Endothelial cell of umbilical vein (primary cell): ENCODE measurements at regions not wholly inside any gene's neighbourhood (a gene's known extent, or its start where the extent isn't known, plus 50 kb on each side); places are given as distances from the start of the nearest gene placed in this dataset.
"Not testable (repeated sequence)": the region's sequence is repeated elsewhere in the genome, so short reads cannot be mapped to it uniquely, and the experiment has no call there.

Experiments used
- BruUV-seq: library from RNA; stranded (reverse); fragments of 400-500 nt; replicated peaks from 2 replicates; lab custom pipeline; 2021; lab: Mats Ljungman, UMichigan
- CTCF ChIA-PET: fragments of 300-600, 350-600 bp; sonication (Branson Sonifier 250); formaldehyde crosslinking; loops from one replicate; lab custom pipeline; 2021; ENCODE audit warnings: antibody characterized with exemption, inconsistent platforms; lab: Charles Lee
- POLR2A ChIA-PET: fragments of 300-600, 350-600 bp; sonication (Branson Sonifier 250); formaldehyde crosslinking; loops from one replicate; lab custom pipeline; 2021; ENCODE audit warnings: antibody characterized with exemption, inconsistent platforms; lab: Charles Lee
- DNase-seq: peaks from one replicate; pipeline ENCODE4 v3.0.0-alpha.2; 2011; ENCODE audit warnings: low read depth, low spot score
- FAIRE-seq: peaks from 2 replicates; lab custom pipeline; 2011; peaks lifted over from hg19 to GRCh38; lab: Jason Lieb, UNC
- H2AFZ ChIP-seq: 2 replicates; pipeline ENCODE4 v1.6.0; 2012; ENCODE audit warnings: low read depth, low read length, control low read depth, inconsistent platforms
- H3K27ac ChIP-seq: 2 replicates; pipeline ENCODE4 v1.5.1; 2011; ENCODE audit warnings: low read depth, mild to moderate bottlenecking, control low read depth, low read length, moderate library complexity; ENCODE audit not compliant: insufficient read depth
- H3K27me3 ChIP-seq, 2 experiments: 2 replicates each; pipeline versions ENCODE4 v1.6.0 to v1.6.1; 2011; ENCODE audit warnings: low read length in 2 of 2, mixed read lengths in 1 of 2; ENCODE audit not compliant: control insufficient read depth in 2 of 2, insufficient read depth in 2 of 2
- H3K36me3 ChIP-seq, 2 experiments: 2 replicates in 1 of 2; 3 replicates in 1 of 2; pipeline ENCODE4 v1.5.1; 2011; ENCODE audit warnings: low read length in 2 of 2, mild to moderate bottlenecking in 1 of 2, moderate library complexity in 1 of 2; ENCODE audit not compliant: control insufficient read depth in 2 of 2, insufficient read depth in 2 of 2; ENCODE audit errors: extremely low read depth in 1 of 2
- H3K4me1 ChIP-seq: 3 replicates; pipeline ENCODE4 v1.5.1; 2011; ENCODE audit warnings: mild to moderate bottlenecking, low read length; ENCODE audit not compliant: control insufficient read depth, insufficient read depth; ENCODE audit errors: extremely low read depth
- H3K4me2 ChIP-seq: 2 replicates; pipeline ENCODE4 v1.6.1; 2011; ENCODE audit warnings: low read length, control low read depth, mixed read lengths; ENCODE audit not compliant: insufficient read depth
- H3K4me3 ChIP-seq, 3 experiments: fragments of 200-600 bp in 1 of 3; sonication (generic), shearing (Covaris generic) in 1 of 3; replicated peaks in 1 of 3; 2 replicates each; pipeline ENCODE4 v1.5.1; 2011 to 2016; ENCODE audit warnings: control low read depth in 3 of 3, low read length in 3 of 3, mild to moderate bottlenecking in 2 of 3, inconsistent platforms in 1 of 3, low read depth in 1 of 3, moderate library complexity in 1 of 3; ENCODE audit not compliant: insufficient read depth in 1 of 3
- H3K79me2 ChIP-seq: 2 replicates; pipeline ENCODE4 v1.6.0; 2012; ENCODE audit warnings: low read length, inconsistent platforms; ENCODE audit not compliant: control insufficient read depth, insufficient read depth
- H3K9ac ChIP-seq: replicated peaks from 2 replicates; pipeline ENCODE3; 2011; ENCODE audit warnings: low read length, control low read depth; ENCODE audit not compliant: insufficient read depth; ENCODE audit errors: extremely low read depth
- H3K9me1 ChIP-seq: replicated peaks from 3 replicates; pipeline ENCODE4 v1.6.0; 2011; ENCODE audit warnings: mild to moderate bottlenecking, low read length; ENCODE audit not compliant: control insufficient read depth, insufficient read depth; ENCODE audit errors: extremely low read depth
- H3K9me3 ChIP-seq: replicated peaks from 2 replicates; pipeline ENCODE4 v1.5.1; 2012; ENCODE audit warnings: low read length, inconsistent platforms; ENCODE audit not compliant: control insufficient read depth, insufficient read depth
- H4K20me1 ChIP-seq: replicated peaks from 2 replicates; pipeline ENCODE3; 2011; ENCODE audit warnings: mild to moderate bottlenecking, low read length; ENCODE audit not compliant: control insufficient read depth, insufficient read depth; ENCODE audit errors: extremely low read depth
- dilution Hi-C: fragments of 300-500 bp; cut with MboI; formaldehyde crosslinking; loops from one replicate; pipeline ENCODE4 v1.15.0; 2019; ENCODE audit warnings: low sequenced_read_pairs; ENCODE audit not compliant: extremely low pct_ligation_motif_present
- intact Hi-C: fragments of 100-400 bp; cut with micrococcal nuclease; formaldehyde crosslinking; loops from one replicate; pipeline ENCODE4 v1.10.0; 2022

- H3K9me1 ChIP-seq, H3K4me1 ChIP-seq, H3K4me2 ChIP-seq, DNase-seq, CTCF ChIA-PET, H3K4me3 ChIP-seq, BruUV-seq, H3K79me2 ChIP-seq, intact Hi-C loops, H2AFZ ChIP-seq, H3K9me3 ChIP-seq, H3K9ac ChIP-seq, H3K36me3 ChIP-seq, FAIRE-seq, H3K27ac ChIP-seq, H4K20me1 ChIP-seq, H3K27me3 ChIP-seq, dilution Hi-C loops, POLR2A ChIA-PET: not testable (repeated sequence)
Measured at GRCh38 chr21:6539688-6540087, 3981.7 kb upstream of the TPTE start.

DNA sequence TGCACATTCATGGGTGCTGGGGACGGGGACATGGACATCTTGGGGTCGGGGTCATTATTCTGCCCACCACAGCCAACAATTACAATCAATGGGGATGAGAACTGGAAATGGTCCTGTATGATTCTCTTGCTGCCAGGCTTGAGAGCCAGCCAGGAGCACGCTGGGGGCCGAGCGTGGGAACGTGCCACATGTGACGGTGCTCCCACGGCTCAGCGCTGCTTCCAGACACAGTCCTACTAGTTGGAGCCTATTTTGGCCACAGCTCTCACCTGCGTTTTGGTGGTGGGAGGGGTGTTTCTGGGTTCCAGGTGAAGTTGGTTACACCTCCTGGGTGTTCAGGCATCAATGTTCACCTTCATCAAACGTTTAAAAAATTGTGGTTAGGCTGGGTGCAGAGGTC, 3980.3 kb upstream of the TPTE start:
- H3K9me3 ChIP-seq, CTCF ChIA-PET, H3K9me1 ChIP-seq, H3K27ac ChIP-seq, H4K20me1 ChIP-seq, dilution Hi-C loops, H3K4me2 ChIP-seq, POLR2A ChIA-PET, H3K79me2 ChIP-seq, H3K9ac ChIP-seq, DNase-seq, intact Hi-C loops, H2AFZ ChIP-seq, H3K36me3 ChIP-seq, BruUV-seq, H3K27me3 ChIP-seq, H3K4me3 ChIP-seq, H3K4me1 ChIP-seq, FAIRE-seq: not testable (repeated sequence)

GRCh38 chr21:6545288-6545687, 3976.1 kb upstream of the TPTE start:
- POLR2A ChIA-PET, H3K79me2 ChIP-seq, H2AFZ ChIP-seq, CTCF ChIA-PET, H3K9me1 ChIP-seq, intact Hi-C loops, H3K27me3 ChIP-seq, H3K9ac ChIP-seq, H3K9me3 ChIP-seq, BruUV-seq, H3K4me1 ChIP-seq, H3K4me3 ChIP-seq, H3K27ac ChIP-seq, H3K36me3 ChIP-seq, H3K4me2 ChIP-seq, H4K20me1 ChIP-seq, FAIRE-seq, DNase-seq, dilution Hi-C loops: not testable (repeated sequence)

- H2AFZ ChIP-seq, dilution Hi-C loops, POLR2A ChIA-PET, CTCF ChIA-PET, H4K20me1 ChIP-seq, H3K27ac ChIP-seq, FAIRE-seq, H3K36me3 ChIP-seq, H3K9me3 ChIP-seq, DNase-seq, H3K4me3 ChIP-seq, H3K4me2 ChIP-seq, BruUV-seq, H3K79me2 ChIP-seq, H3K9ac ChIP-seq, H3K9me1 ChIP-seq, H3K27me3 ChIP-seq, H3K4me1 ChIP-seq, intact Hi-C loops: not testable (repeated sequence)
Measured at GRCh38 chr21:6551045-6551444, 3970.3 kb upstream of the TPTE start.
